GM12873 (cell line): ENCODE measurements at regions not wholly inside any gene's neighbourhood (a gene's known extent, or its start where the extent isn't known, plus 50 kb on each side); places are given as distances from the start of the nearest gene placed in this dataset.

Experiments used
- TF ChIP-seq, protein P1 (sequence below): IDR thresholded peaks from 2 replicates; pipeline ENCODE4 v1.5.1; 2012; ENCODE audit warnings: low read depth, mild to moderate bottlenecking, moderate library complexity, low read length, control low read depth; ENCODE audit not compliant: insufficient read depth; ENCODE audit errors: missing control alignments

DNA sequence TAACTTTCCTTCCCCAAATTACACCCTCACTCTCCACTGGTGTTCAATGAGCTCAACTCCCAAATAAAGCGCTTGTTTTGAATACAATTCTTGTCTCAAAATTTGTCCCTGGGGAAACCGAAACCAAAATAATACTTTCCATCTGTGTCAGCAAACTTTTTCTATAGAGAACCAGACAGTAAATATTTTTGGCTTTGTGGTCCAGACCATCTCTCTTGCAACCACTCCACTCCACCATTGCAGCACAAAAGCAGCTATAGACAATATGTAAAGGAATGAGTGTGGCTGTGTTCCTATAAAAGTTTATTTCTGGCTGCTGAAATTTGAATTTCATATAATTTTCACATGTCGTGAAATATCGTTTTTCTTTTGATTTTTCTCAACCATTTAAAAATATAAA is 84.6 kb upstream of the ERCC4 start:
- TF ChIP-seq, protein P1, sequence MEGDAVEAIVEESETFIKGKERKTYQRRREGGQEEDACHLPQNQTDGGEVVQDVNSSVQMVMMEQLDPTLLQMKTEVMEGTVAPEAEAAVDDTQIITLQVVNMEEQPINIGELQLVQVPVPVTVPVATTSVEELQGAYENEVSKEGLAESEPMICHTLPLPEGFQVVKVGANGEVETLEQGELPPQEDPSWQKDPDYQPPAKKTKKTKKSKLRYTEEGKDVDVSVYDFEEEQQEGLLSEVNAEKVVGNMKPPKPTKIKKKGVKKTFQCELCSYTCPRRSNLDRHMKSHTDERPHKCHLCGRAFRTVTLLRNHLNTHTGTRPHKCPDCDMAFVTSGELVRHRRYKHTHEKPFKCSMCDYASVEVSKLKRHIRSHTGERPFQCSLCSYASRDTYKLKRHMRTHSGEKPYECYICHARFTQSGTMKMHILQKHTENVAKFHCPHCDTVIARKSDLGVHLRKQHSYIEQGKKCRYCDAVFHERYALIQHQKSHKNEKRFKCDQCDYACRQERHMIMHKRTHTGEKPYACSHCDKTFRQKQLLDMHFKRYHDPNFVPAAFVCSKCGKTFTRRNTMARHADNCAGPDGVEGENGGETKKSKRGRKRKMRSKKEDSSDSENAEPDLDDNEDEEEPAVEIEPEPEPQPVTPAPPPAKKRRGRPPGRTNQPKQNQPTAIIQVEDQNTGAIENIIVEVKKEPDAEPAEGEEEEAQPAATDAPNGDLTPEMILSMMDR = no peak

DNA sequence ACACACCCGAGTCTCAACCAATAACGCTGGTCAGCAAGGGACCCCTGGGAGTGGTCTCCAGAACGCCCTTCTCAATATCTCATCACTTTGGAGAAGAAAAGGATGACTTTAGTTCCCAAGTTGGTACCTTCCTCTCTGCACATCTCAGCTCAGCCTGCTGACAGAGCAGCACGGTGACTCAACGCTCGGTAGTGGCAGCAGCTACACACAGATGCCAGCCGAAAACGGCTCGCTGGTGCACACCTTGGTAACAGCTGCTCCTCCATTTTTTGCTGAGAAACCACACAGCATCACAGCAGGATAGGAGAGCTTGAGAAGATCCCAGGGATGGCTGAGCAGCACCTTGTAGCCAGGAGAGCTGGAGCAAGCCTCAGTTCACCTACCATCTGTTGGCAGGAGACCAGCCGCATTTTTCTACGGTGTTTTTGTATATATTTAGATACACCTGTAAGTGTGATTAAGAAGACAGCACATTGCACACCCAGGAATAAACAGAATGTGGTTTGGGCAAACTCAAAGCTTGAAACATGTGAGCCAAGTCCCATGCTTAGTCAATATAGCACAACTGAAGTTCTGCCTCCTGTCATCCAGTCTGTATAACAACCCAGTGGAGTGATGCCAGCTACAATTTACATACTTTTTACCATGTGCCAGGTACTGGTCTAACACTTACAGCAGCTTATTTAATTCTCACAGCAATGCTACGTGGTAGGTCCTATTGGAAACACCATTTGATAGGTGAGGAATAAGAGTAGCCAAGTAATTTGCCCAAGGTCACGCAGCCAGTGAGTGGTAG is 83.8 kb upstream of the ERCC4 start:
- TF ChIP-seq, protein P1 = no peak

DNA sequence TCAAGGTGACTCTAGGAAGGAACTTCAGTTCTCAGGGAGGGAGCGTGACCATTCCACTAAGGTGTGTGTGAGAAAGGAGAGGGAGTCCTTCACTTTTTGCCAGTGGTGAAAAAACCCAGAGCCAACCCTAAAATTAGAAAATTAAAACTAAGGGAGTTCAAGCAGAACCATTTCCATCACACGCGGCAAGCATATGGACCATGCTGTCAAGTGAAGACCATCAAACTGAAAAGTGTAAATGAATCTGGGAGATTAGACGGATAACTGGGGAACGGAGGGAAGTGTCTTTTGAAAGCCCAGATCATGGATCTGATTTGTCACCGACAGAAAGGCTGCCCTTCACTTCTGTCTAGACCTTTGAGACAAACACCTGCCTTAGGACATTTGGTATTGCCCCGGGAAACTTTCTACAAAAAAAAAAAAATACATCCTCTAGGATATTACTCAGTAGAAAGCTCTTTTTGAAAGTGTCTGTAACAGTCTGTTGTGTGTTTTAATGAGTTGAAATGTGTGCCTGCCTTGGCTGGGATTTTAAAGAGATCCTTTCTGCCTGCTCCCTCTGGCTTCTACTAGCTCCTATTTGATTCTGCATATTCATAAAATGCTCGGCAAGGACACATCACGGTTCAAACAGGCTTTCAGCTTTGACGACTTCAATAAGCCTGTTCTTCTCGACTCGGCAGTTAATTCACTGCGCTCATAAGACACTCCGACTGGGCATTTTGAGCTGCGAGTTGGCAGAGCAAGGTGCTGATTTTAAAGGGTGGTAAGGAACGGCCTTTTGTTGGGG is 81.4 kb upstream of the ERCC4 start:
- TF ChIP-seq, protein P1 = no peak

DNA sequence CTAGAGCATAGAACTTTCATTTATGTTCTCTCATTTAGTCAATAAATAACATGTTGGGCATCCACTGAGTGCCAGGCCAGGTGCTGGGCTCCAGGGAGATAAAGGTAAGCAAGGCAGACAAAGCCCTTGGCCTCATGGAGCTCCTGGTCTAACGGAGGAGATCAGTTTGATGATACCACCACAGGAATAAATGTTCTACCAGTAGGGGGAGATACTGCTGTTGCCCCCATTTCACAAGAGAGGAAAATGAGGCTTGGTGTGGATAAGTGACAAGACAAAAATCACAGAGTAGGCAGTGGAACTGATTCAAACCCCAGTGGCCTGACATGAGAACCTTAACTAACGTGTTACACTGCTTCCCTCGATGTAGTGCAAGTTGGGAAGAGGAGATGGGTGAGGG is 80.4 kb upstream of the ERCC4 start:
- TF ChIP-seq, protein P1 = peak; percentile 36

DNA sequence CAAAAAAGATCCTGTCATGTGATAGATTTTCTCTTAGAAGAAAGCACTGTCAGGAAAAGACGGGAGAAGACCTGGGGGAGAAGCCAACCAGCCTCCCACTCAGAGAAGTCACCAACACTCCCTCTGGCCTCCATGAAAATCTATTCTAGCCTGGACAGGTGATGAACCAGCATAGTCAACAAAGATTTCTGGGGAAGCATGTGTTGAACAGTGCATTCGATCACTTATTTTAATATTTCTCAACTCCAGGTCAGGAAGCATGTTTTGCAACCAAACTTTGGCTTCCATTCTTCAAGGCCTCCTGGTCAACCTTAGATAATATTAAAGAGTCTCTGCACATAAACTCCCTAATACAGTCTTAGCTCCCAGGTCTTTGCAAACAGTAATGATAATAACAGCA is 74.7 kb upstream of the ERCC4 start:
- TF ChIP-seq, protein P1 = no peak

DNA sequence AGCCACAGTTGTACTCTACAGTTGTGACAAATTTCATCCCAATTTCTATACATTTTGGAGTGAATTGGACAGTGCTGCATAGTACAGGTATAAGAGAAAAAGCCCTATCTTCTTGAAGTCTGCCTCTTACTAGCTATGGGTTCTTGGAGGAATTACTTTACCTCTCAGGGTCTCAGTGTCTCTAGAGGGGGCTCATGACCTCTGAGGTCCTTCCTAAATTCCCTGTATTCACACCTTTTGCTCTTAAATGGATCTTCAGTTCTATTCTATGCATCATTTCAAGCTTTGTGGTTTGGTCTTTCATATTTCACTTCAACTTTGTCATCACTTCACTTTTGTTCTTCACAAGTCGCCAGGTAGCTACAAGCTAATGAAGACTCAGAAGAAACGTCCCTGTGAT is 71.2 kb upstream of the ERCC4 start:
- TF ChIP-seq, protein P1 = no peak

DNA sequence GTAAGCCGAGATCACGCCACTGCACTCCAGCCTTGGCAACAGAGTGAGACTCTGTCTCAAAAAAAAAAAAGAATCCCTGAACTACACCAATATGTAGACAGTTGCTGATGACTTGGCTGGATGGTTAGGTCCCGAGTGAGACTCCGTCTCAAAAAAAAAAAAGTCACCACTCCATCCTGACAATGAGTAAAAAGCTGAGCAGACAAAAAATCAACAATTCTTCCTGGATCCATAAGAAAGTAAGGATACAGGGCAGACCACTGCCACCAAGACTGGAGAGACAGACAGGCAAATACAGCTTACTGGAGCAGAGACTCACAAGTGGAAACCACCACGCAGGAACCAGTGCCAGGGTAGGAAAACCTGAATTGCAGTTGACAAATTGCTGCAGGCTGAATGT is 67.1 kb upstream of the ERCC4 start:
- TF ChIP-seq, protein P1 = no peak
